GM19238 (cell line): ENCODE measurements at regions not wholly inside any gene's neighbourhood (a gene's known extent, or its start where the extent isn't known, plus 50 kb on each side); places are given as distances from the start of the nearest gene placed in this dataset.
"Not testable (repeated sequence)": the region's sequence is repeated elsewhere in the genome, so short reads cannot be mapped to it uniquely, and the experiment has no call there.

Experiments
- DNase-seq: peaks from one replicate; pipeline ENCODE4 v3.0.0; 2011; ENCODE audit warnings: low spot score; ENCODE audit not compliant: insufficient read length

DNA sequence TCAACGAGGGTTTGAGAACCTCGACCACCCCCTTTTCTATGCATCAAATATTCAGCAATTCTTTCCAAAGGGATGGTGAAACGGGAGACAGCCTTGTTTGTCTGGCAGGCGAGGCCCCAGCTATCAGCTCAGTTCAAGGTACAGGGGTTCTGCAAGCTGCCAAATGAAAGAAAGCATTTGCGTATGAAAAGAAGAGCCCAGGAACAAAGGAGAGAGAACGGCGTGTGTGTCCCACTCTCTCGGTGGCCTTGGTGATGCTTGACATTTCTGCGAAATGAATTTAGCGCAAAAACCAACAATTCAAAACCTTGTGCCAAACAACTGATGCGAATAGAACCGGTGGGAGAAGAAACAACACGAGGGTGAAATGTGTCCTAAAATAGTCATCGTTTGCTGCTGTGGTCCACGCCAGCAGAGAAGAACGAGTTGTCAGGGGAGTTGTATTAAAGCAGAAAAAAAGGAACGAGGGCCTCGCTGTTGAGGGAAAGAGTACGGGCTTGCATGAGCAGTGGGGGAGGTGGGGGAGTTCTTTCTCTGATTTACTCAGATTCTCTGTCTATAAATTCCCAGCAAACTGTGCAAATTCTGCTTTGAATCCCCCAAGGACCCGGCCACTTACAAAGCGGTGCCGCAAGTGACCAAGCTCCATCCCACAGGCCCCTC lies 97.7 kb downstream of the TMEM130 start:
- no peak for DNase-seq

GRCh38 chr7:98774884-98775283 lies 94.9 kb downstream of the TMEM130 start:
- DNase-seq: no peak

GRCh38 chr7:98777051-98777450 lies 92.8 kb downstream of the TMEM130 start:
- DNase-seq: no peak

GRCh38 chr7:98778421-98778820 lies 91.4 kb downstream of the TMEM130 start:
- no peak for DNase-seq

DNA sequence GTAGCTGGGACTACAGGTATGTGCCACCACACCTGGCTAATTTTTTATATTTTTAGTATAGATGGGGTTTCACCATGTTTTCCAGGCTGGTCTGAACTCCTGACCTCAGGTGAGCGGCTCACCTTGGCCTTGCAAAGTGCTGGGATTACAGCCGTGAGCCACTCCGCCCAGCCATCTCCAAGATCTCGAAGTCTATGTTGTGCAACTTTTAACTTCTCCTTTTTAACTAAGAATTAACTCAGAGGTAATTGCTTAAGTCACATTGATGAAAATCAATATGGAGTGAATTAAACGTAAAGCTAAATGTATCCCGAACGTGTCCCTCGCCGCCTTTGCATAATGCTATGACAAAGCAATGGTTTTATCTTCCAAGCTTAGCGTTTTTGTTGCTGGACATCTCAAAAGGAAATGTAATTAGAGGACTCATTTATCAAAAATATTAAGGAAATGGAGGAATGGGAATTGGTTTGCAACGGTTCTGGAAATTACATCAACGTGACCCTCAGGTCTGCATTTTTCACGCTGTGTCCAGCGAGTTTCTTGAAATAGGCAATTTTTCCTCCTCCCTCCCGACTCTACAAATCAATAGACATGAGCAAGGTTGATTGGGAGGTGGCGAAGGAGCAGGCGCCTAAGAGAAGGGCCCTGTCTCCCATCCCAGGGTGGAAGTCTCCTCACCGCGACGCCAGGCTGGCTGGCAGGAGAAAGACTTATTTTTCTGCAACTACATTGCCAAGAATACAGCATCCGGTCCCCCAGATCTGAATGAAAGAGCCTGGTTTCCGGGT lies 89.8 kb downstream of the TMEM130 start:
- DNase-seq: no peak

DNA sequence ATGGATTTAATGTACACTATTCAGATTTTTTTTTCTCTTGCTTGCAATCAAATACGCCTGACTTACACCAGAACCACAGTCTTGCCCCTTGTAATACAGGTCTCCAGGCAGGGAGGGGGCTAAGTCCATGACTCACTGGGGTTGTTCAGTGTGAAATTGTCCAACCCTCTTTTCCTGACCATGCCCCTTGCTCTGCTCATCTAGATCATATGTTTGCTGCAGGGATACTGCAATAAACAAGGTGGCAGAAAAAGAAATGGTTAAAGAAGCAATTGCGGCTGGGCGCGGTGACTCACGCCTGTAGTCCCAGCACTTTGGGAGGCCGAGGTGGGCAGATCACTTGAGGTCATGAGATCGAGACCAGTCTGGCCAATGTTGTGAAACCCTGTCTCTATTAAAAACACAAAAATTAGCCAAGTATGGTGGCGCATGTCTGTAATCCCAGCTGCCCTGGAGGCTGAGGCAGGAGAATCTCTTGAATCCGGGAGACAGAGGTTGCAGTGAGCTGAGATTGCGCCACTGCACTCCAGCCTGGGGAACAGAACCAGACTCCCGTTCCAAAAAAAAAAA lies 85.5 kb downstream of the TMEM130 start:
- DNase-seq: no peak

GRCh38 chr7:98785929-98786571 lies 83.8 kb downstream of the TMEM130 start:
- DNase-seq: no peak

GRCh38 chr7:98788966-98789365 lies 80.8 kb downstream of the TMEM130 start:
- DNase-seq: no peak

DNA sequence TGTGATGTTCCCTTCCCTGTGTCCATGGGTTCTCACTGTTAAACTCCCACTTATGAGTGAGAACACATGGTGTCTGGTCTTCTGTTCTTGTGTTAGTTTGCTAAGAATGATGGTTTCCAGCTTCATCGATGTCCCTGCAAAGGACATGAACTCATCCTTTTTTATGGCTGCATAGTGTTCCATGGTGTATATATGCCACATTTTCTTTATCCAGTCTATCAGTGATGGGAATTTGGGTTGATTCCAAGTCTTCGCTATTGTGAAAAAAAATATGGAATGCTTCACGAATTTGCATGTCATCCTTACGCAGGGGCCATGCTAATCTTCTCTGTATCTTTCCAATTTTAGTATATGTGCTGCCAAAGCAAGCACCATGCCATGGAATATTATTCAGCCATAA lies 75.4 kb downstream of the TMEM130 start:
- not testable (repeated sequence) for DNase-seq

GRCh38 chr7:98795741-98796493 lies 73.9 kb downstream of the TMEM130 start:
- DNase-seq: peak; percentile 20
